Panc1 (cell line): ENCODE measurements at regions not wholly inside any gene's neighbourhood (a gene's known extent, or its start where the extent isn't known, plus 50 kb on each side); places are given as distances from the start of the nearest gene placed in this dataset.

Experiments used
- POLR2AphosphoS5 ChIP-seq: IDR thresholded peaks from 2 replicates; pipeline ENCODE4 v1.6.1; 2012; ENCODE audit warnings: mild to moderate bottlenecking, low read depth, low read length, moderate library complexity
- SIN3A ChIP-seq: IDR thresholded peaks from 2 replicates; pipeline ENCODE4 v1.6.1; 2012; ENCODE audit warnings: low read depth, mild to moderate bottlenecking, low read length, moderate library complexity, borderline replicate concordance; ENCODE audit not compliant: insufficient read depth
- TCF7L2 ChIP-seq: IDR thresholded peaks from 2 replicates; pipeline ENCODE4 v1.6.1; 2011; ENCODE audit warnings: mild to moderate bottlenecking, low read depth, low read length, inconsistent platforms
- TF ChIP-seq, protein P1 (sequence below): fragments of 450-650 bp; IDR thresholded peaks from 2 replicates; pipeline ENCODE4 v1.5.1; 2017; ENCODE audit warnings: mild to moderate bottlenecking

DNA sequence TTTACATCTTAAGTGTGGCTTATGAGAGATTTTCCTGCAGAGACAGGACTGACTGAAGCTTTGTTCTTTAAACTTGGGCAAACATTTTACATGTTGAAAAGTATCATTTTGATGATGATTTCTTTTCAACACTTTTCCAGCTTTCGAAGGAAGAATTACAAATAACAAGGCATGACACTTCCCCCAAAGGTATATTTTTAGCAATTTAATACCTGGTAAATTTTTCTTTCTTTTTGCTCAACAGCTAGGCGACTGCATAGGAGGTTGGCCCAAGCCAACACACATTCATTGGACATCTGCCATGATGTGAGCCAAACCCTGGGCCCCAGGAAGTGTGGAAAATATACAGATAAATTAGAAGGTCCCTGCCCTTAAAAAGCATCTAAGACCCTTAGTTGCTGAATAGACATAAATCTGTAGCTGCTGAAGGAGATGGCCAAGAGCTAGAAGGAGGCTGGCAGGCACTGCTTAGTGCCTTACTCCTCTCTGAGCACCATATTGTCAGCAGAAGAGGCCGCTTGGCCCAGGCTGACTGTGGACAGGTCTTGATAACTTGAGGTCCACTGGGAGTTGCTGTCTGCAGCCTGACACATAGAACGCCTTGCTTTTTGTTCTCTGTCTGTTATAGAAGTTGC, 53.3 kb upstream of the CD44 start:
- TF ChIP-seq, protein P1, sequence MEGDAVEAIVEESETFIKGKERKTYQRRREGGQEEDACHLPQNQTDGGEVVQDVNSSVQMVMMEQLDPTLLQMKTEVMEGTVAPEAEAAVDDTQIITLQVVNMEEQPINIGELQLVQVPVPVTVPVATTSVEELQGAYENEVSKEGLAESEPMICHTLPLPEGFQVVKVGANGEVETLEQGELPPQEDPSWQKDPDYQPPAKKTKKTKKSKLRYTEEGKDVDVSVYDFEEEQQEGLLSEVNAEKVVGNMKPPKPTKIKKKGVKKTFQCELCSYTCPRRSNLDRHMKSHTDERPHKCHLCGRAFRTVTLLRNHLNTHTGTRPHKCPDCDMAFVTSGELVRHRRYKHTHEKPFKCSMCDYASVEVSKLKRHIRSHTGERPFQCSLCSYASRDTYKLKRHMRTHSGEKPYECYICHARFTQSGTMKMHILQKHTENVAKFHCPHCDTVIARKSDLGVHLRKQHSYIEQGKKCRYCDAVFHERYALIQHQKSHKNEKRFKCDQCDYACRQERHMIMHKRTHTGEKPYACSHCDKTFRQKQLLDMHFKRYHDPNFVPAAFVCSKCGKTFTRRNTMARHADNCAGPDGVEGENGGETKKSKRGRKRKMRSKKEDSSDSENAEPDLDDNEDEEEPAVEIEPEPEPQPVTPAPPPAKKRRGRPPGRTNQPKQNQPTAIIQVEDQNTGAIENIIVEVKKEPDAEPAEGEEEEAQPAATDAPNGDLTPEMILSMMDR: no peak
- no peak for TF ChIP-seq POLR2AphosphoS5
- TF ChIP-seq TCF7L2: no peak
- no peak for TF ChIP-seq SIN3A
